ENCODE measurements at regions not wholly inside any gene's neighbourhood (a gene's known extent, or its start where the extent isn't known, plus 50 kb on each side); places are given as distances from the start of the nearest gene placed in this dataset.

- TF ChIP-seq CTCF (IDR thresholded peaks at IDR 0.05) (no peak), POLR2A (IDR thresholded peaks at IDR 0.05) (no peak), POLR2AphosphoS5 (IDR thresholded peaks at IDR 0.05) (no peak)
Observed at GRCh38 chr3:22920006-22920405, 283.1 kb upstream of the UBE2E2 start.

All from stomach (tissue), 4 donors.